PC-9 (cell line): ENCODE measurements at regions not wholly inside any gene's neighbourhood (a gene's known extent, or its start where the extent isn't known, plus 50 kb on each side); places are given as distances from the start of the nearest gene placed in this dataset.

Experiments used
- BruUV-seq: library from RNA; stranded (reverse); fragments of 400-500 nt; replicated peaks from 2 replicates; lab custom pipeline; 2021; lab: Mats Ljungman, UMichigan
- CTCF ChIA-PET: fragments of 300-600 bp; sonication (Branson Sonifier 250); formaldehyde crosslinking; loops from one replicate; lab custom pipeline; 2022; ENCODE audit warnings: antibody characterized with exemption; lab: Charles Lee
- POLR2A ChIA-PET: fragments of 300-600 bp; sonication (Branson Sonifier 250); formaldehyde crosslinking; loops from one replicate; lab custom pipeline; 2022; ENCODE audit warnings: antibody characterized with exemption; ENCODE audit not compliant: unreplicated experiment; lab: Charles Lee
- DNase-seq, 2 experiments: peaks; one replicate each; pipeline versions ENCODE4 v3.0.0 to v3.0.0-alpha.2; 2015 to 2022; ENCODE audit warnings: mixed read lengths in 1 of 2
- H2AFZ ChIP-seq: fragments of 200-600 bp; sonication (generic); 2 replicates; pipeline ENCODE4 v1.8.1; 2017; ENCODE audit warnings: antibody characterized with exemption
- H3F3A ChIP-seq: fragments of 200-600 bp; sonication (generic); 2 replicates; pipeline ENCODE4 v1.8.1; 2017; ENCODE audit warnings: antibody characterized with exemption, mild to moderate bottlenecking, low read depth; ENCODE audit not compliant: insufficient read depth
- H3K27ac ChIP-seq: fragments of 200-600 bp; sonication (generic); 2 replicates; pipeline ENCODE4 v1.6.1; 2016; ENCODE audit warnings: mixed run types
- H3K27me3 ChIP-seq: fragments of 200-600 bp; sonication (generic); 2 replicates; pipeline ENCODE4 v1.6.1; 2016; ENCODE audit warnings: low read depth, mixed run types; ENCODE audit not compliant: insufficient read depth
- H3K36me3 ChIP-seq: fragments of 200-600 bp; sonication (generic); 2 replicates; pipeline ENCODE4 v1.6.1; 2016; ENCODE audit warnings: low read depth, mixed run types
- H3K4me1 ChIP-seq: fragments of 200-600 bp; sonication (generic); replicated peaks from 2 replicates; pipeline ENCODE4 v1.6.1; 2016; ENCODE audit warnings: mixed run types; ENCODE audit not compliant: insufficient read depth
- H3K4me2 ChIP-seq: fragments of 200-600 bp; sonication (generic); 2 replicates; pipeline ENCODE4 v1.6.1; 2017; ENCODE audit warnings: mixed run types
- H3K4me3 ChIP-seq: fragments of 200-600 bp; sonication (generic); 2 replicates; pipeline ENCODE4 v1.6.1; 2016; ENCODE audit warnings: mixed run types
- H3K79me2 ChIP-seq: fragments of 200-600 bp; sonication (generic); 2 replicates; pipeline ENCODE4 v1.6.1; 2017; ENCODE audit warnings: low read depth, mixed run types
- H3K9me2 ChIP-seq: fragments of 200-600 bp; sonication (generic); 2 replicates; pipeline ENCODE4 v1.8.1; 2017; ENCODE audit warnings: mild to moderate bottlenecking; ENCODE audit not compliant: insufficient read depth
- H3K9me3 ChIP-seq: fragments of 200-600 bp; sonication (generic); 2 replicates; pipeline ENCODE4 v1.8.1; 2016; ENCODE audit warnings: low read depth; ENCODE audit not compliant: insufficient read depth
- H4K20me1 ChIP-seq: fragments of 200-600 bp; sonication (generic); 2 replicates; pipeline ENCODE4 v1.8.1; 2017; ENCODE audit not compliant: insufficient read depth
- EZH2 ChIP-seq: fragments of 200-600 bp; sonication (generic); IDR thresholded peaks from 2 replicates; pipeline ENCODE4 v1.8.0; 2017; ENCODE audit warnings: antibody characterized with exemption, low read depth
- intact Hi-C: fragments of 100-400 bp; cut with micrococcal nuclease; formaldehyde crosslinking; loops from one replicate; pipeline ENCODE4 v1.10.0; 2022; ENCODE audit not compliant: unreplicated experiment
- TF ChIP-seq, protein P1 (sequence below): fragments of 200-600 bp; sonication (generic); conservative IDR thresholded peaks from 2 replicates; pipeline ENCODE4 v1.6.1; 2017; ENCODE audit warnings: mixed run types, antibody characterized with exemption, mild to moderate bottlenecking, moderate library complexity

DNA sequence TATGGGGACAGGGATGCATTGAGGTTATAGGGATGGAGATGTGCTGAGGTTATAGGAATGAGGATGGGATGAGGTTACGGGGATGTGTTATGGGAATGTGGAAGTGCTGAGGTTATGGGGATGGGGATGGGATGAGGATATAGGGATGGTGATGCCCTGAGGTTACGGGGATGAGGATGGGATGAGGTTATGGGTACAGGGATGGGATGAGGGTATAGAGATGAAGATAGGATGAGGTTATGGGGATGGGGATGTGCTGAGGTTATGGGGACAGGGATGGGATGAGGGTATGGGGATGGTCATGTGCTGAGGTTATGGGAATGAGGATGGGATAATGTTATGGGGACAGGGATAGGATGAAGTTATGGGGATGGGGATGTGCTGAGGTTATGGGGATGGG, 542.8 kb downstream of the CDH26 start:
- POLR2A ChIA-PET, result no interaction called here
- Histone ChIP-seq H3K4me1 (no peaks in the 10 kb centered on the region), H3K4me3 (no peak overlapping the region), H3K27ac (no peak overlapping the region), H3K9me3 (no peaks in the 10 kb centered on the region), H3K9me2 (no peaks in the 10 kb centered on the region), H3K4me2 (no peak overlapping the region), H2AFZ (no peak overlapping the region), H3K27me3 (peaks cover 44% of the 10 kb centered on the region), H3K79me2 (no peaks in the 10 kb centered on the region), H3K36me3 (no peaks in the 10 kb centered on the region), H4K20me1 (no peaks in the 10 kb centered on the region), H3F3A (no peaks in the 10 kb centered on the region)
- no TSS peak for BruUV-seq
- no peak for DNase-seq
- intact Hi-C loops, result no loop called here
- CTCF ChIA-PET, result no interaction called here
- no peak for TF ChIP-seq EZH2
- TF ChIP-seq, protein P1, sequence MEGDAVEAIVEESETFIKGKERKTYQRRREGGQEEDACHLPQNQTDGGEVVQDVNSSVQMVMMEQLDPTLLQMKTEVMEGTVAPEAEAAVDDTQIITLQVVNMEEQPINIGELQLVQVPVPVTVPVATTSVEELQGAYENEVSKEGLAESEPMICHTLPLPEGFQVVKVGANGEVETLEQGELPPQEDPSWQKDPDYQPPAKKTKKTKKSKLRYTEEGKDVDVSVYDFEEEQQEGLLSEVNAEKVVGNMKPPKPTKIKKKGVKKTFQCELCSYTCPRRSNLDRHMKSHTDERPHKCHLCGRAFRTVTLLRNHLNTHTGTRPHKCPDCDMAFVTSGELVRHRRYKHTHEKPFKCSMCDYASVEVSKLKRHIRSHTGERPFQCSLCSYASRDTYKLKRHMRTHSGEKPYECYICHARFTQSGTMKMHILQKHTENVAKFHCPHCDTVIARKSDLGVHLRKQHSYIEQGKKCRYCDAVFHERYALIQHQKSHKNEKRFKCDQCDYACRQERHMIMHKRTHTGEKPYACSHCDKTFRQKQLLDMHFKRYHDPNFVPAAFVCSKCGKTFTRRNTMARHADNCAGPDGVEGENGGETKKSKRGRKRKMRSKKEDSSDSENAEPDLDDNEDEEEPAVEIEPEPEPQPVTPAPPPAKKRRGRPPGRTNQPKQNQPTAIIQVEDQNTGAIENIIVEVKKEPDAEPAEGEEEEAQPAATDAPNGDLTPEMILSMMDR, result no peak

DNA sequence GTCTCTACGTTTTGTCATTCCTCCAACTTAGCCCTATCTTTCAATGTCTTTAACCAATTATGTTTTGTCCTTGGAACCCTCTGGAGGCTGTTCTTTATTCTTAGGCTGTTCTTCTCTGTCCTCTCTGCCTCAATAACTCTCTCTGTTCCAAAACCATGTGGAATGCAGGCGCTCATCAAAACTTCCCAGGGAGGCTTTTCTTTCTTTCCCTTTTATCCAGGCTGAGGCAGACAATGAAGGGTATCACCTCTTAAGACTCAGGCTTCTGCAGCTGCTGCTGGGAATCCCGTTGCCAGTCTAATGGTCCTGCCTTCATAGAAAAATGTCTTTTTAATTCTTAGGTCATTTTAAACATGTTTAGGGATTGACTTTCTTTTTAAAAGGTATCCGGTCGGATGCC, 544.7 kb downstream of the CDH26 start:
- Histone ChIP-seq H3K4me1 (no peaks in the 10 kb centered on the region), H3F3A (no peaks in the 10 kb centered on the region), H3K9me3 (no peaks in the 10 kb centered on the region), H2AFZ (no peak overlapping the region), H4K20me1 (no peaks in the 10 kb centered on the region), H3K4me3 (no peak overlapping the region), H3K4me2 (no peak overlapping the region), H3K27me3 (peaks cover 58% of the 10 kb centered on the region), H3K27ac (no peak overlapping the region), H3K9me2 (no peaks in the 10 kb centered on the region), H3K36me3 (no peaks in the 10 kb centered on the region), H3K79me2 (no peaks in the 10 kb centered on the region)
- intact Hi-C loops, result no loop called here
- DNase-seq, result no peak
- CTCF ChIA-PET, result no interaction called here
- TF ChIP-seq, protein P1, result no peak
- no peak for TF ChIP-seq EZH2
- POLR2A ChIA-PET, result no interaction called here
- BruUV-seq, result no TSS peak

DNA sequence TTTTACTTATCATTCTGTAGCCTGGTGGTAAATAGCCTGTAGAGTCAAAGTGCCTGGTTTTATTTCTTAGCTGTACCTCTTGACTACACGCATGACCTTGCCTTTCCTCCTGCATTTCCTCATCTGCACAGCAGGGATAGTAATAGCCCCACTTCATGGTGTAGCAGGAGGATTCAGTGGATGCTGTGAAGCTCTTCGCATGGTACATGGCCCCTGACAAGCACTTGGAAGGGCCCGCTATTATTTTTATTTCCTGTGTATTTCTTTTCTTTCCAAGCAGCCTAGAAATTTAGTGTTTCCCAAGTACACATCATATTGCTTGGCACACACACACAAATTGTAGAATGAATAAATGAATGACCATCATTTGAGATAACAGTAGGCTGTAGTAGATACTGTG, 547.2 kb downstream of the CDH26 start:
- no peaks in the 10 kb centered on the region for H3K9me2 ChIP-seq
- H3K9me3 ChIP-seq, result no peaks in the 10 kb centered on the region
- no peaks in the 10 kb centered on the region for H3K79me2 ChIP-seq
- H3K4me3 ChIP-seq, result no peak overlapping the region
- no TSS peak for BruUV-seq
- no peak overlapping the region for H3K4me2 ChIP-seq
- peaks cover 83% of the 10 kb centered on the region for H3K27me3 ChIP-seq
- ChIA-PET POLR2A (no interaction called here), CTCF (no interaction called here)
- DNase-seq, result no peak
- no peaks in the 10 kb centered on the region for H3K36me3 ChIP-seq
- intact Hi-C loops, result no loop called here
- H3K27ac ChIP-seq, result no peak overlapping the region
- H4K20me1 ChIP-seq, result no peaks in the 10 kb centered on the region
- H2AFZ ChIP-seq, result no peak overlapping the region
- H3F3A ChIP-seq, result no peaks in the 10 kb centered on the region
- no peak for TF ChIP-seq EZH2
- TF ChIP-seq, protein P1, result no peak
- H3K4me1 ChIP-seq, result no peaks in the 10 kb centered on the region
